NCI-H524 treated with DMSO at 0.1 percent for 48 hours (cell line): ENCODE measurements at regions not wholly inside any gene's neighbourhood (a gene's known extent, or its start where the extent isn't known, plus 50 kb on each side); places are given as distances from the start of the nearest gene placed in this dataset.

Experiments used
- DNase-seq: peaks from one replicate; lab custom pipeline; 2025; lab: John Stamatoyannopoulos, UW

- no peak for DNase-seq
Measured at GRCh38 chr9:105861972-105862371, 167.6 kb downstream of the TMEM38B start.

GRCh38 chr9:105864248-105864898 lies 170.0 kb downstream of the TMEM38B start:
- no peak for DNase-seq

GRCh38 chr9:105865285-105865684 lies 170.9 kb downstream of the TMEM38B start:
- DNase-seq: no peak

GRCh38 chr9:105871540-105871939 lies 177.2 kb downstream of the TMEM38B start:
- no peak for DNase-seq

- DNase-seq: no peak
Measured at GRCh38 chr9:105873801-105874200, 179.5 kb downstream of the TMEM38B start.

GRCh38 chr9:105877721-105878120 lies 183.4 kb downstream of the TMEM38B start:
- DNase-seq: peak; percentile 46

- DNase-seq: no peak
Measured at GRCh38 chr9:105879181-105879580, 184.8 kb downstream of the TMEM38B start.

GRCh38 chr9:105880517-105880916 lies 186.2 kb downstream of the TMEM38B start:
- DNase-seq: no peak

- peak; percentile 82 for DNase-seq
Measured at GRCh38 chr9:105881021-105881420, 186.7 kb downstream of the TMEM38B start.

GRCh38 chr9:105881654-105882349 lies 187.5 kb downstream of the TMEM38B start:
- DNase-seq: peak; percentile 55

- DNase-seq: no peak
Measured at GRCh38 chr9:105883847-105884246, 189.5 kb downstream of the TMEM38B start.

- DNase-seq: no peak
Measured at GRCh38 chr9:105884416-105884815, 190.1 kb downstream of the TMEM38B start.

GRCh38 chr9:105886136-105886535 lies 191.8 kb downstream of the TMEM38B start:
- no peak for DNase-seq

- no peak for DNase-seq
Measured at GRCh38 chr9:105887679-105888078, 193.3 kb downstream of the TMEM38B start.

- no peak for DNase-seq
Measured at GRCh38 chr9:105890046-105890822, 195.9 kb downstream of the TMEM38B start.

- no peak for DNase-seq
Measured at GRCh38 chr9:105900123-105900522, 205.8 kb downstream of the TMEM38B start.

GRCh38 chr9:105901514-105902109 lies 207.3 kb downstream of the TMEM38B start:
- DNase-seq: no peak

- no peak for DNase-seq
Measured at GRCh38 chr9:105908069-105908468, 213.7 kb downstream of the TMEM38B start.

GRCh38 chr9:105911104-105911911 lies 217.0 kb downstream of the TMEM38B start:
- no peak for DNase-seq

GRCh38 chr9:105912157-105912862 lies 218.0 kb downstream of the TMEM38B start:
- no peak for DNase-seq
